H1 (cell line): ENCODE measurements at regions not wholly inside any gene's neighbourhood (a gene's known extent, or its start where the extent isn't known, plus 50 kb on each side); places are given as distances from the start of the nearest gene placed in this dataset.

Experiments
- BCL11A ChIP-seq, 2 experiments: IDR thresholded peaks; one replicate each; pipeline ENCODE4 v1.6.1; 2011; ENCODE audit warnings: low read depth in 2 of 2, low read length in 2 of 2, mild to moderate bottlenecking in 2 of 2
- CBX5 ChIP-seq: fragments of 300-800, 300-1000 bp; sonication (generic); IDR thresholded peaks from 2 replicates; pipeline ENCODE4 v1.7.1; 2016; ENCODE audit warnings: antibody characterized with exemption, low read length, low read depth
- CHD7 ChIP-seq: fragments of 300-600 bp; sonication (generic); IDR thresholded peaks from 2 replicates; pipeline ENCODE4 v1.7.1; 2012; ENCODE audit warnings: low read length, moderate library complexity, mild to moderate bottlenecking, inconsistent platforms; ENCODE audit not compliant: insufficient replicate concordance
- SIN3A ChIP-seq, 2 experiments: IDR thresholded peaks in 1 of 2; conservative IDR thresholded peaks in 1 of 2; 2 replicates each; pipeline ENCODE4 v1.6.1; 2011 to 2012; ENCODE audit warnings: low read length in 2 of 2, improper control_type of control experiment in 1 of 2, low read depth in 1 of 2, mild to moderate bottlenecking in 1 of 2
- SP2 ChIP-seq: IDR thresholded peaks from 2 replicates; pipeline ENCODE4 v1.6.1; 2012; ENCODE audit warnings: mild to moderate bottlenecking, low read length, inconsistent platforms
- TCF12 ChIP-seq: IDR thresholded peaks from 2 replicates; pipeline ENCODE4 v1.6.1; 2011; ENCODE audit warnings: low read depth, mild to moderate bottlenecking, low read length

- TF ChIP-seq CHD7 = no peak
- no peak for TF ChIP-seq TCF12
- no peak for TF ChIP-seq BCL11A (IDR thresholded peaks at IDR 0.05; ENCODE audit: low read depth in 2 of 2, low read length in 2 of 2)
- no peak for TF ChIP-seq CBX5
- TF ChIP-seq SP2 = no peak
- no peak for TF ChIP-seq SIN3A (conservative IDR thresholded peaks at IDR 0.05 in 1 of 2, IDR thresholded peaks at IDR 0.05 in 1 of 2; ENCODE audit: low read depth in 1 of 2, low read length in 2 of 2)
Observed at GRCh38 chr2:84194949-84195644, 264.0 kb downstream of the SUCLG1 start (continued).
